ENCODE measurements at regions not wholly inside any gene's neighbourhood (a gene's known extent, or its start where the extent isn't known, plus 50 kb on each side); places are given as distances from the start of the nearest gene placed in this dataset.

DNA sequence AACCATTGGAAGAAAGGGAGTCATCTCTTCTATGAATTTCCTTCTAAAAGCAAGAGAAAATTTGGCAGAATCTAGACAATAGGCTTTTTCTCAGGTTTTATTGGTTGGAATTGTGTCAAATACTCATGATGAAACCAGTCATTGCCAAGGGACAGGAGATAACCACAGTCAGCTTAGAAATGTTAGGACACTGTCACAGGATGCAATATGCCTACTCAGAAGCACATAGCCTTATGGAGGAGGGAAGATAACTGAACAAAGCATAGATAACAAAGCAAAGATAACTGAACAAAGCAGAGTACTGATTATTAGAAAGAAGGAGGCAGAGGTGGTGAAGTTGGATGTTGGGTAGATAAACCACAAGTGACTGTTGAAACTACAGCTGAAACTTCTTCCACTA, 303.5 kb upstream of the PDGFD start:
- no peak for TF ChIP-seq CTCF (IDR thresholded peaks at IDR 0.05; ENCODE audit: insufficient read depth, low read length, severe bottlenecking)
- Histone ChIP-seq H3K4me3 (ENCODE audit: low read depth, low read length) (no peak overlapping the region), H3K27me3 (ENCODE audit: control insufficient read depth, insufficient read depth, low read length) (no peaks in the 10 kb centered on the region), H3K36me3 (ENCODE audit: control insufficient read depth, insufficient read depth, low read length) (no peaks in the 10 kb centered on the region)
- DNase-seq (ENCODE audit: low read depth) (no peak), FAIRE-seq (no peak)

- no peak for TF ChIP-seq CTCF (IDR thresholded peaks at IDR 0.05; ENCODE audit: insufficient read depth, low read length, severe bottlenecking)
- Histone ChIP-seq H3K4me3 (ENCODE audit: low read depth, low read length) (no peak overlapping the region), H3K36me3 (ENCODE audit: control insufficient read depth, insufficient read depth, low read length) (no peaks in the 10 kb centered on the region), H3K27me3 (ENCODE audit: control insufficient read depth, insufficient read depth, low read length) (no peaks in the 10 kb centered on the region)
- no peak for DNase-seq (ENCODE audit: low read depth)
- FAIRE-seq: no peak
Measured at GRCh38 chr11:104465321-104465720, 301.4 kb upstream of the PDGFD start.

GRCh38 chr11:104464691-104465090, 300.7 kb upstream of the PDGFD start:
- H3K4me3 ChIP-seq (ENCODE audit: low read depth, low read length): no peak overlapping the region
- no peak for FAIRE-seq
- DNase-seq (ENCODE audit: low read depth): no peak
- H3K27me3 ChIP-seq (ENCODE audit: control insufficient read depth, insufficient read depth, low read length): no peaks in the 10 kb centered on the region
- no peaks in the 10 kb centered on the region for H3K36me3 ChIP-seq (ENCODE audit: control insufficient read depth, insufficient read depth, low read length)
- TF ChIP-seq CTCF (IDR thresholded peaks at IDR 0.05; ENCODE audit: insufficient read depth, low read length, severe bottlenecking): no peak

- Histone ChIP-seq H3K4me3 (ENCODE audit: low read depth, low read length) (no peak overlapping the region), H3K36me3 (ENCODE audit: control insufficient read depth, insufficient read depth, low read length) (no peaks in the 10 kb centered on the region), H3K27me3 (ENCODE audit: control insufficient read depth, insufficient read depth, low read length) (no peaks in the 10 kb centered on the region)
- FAIRE-seq (peak; percentile 18), DNase-seq (ENCODE audit: low read depth) (peak; percentile 78)
- TF ChIP-seq CTCF (IDR thresholded peaks at IDR 0.05; ENCODE audit: insufficient read depth, low read length, severe bottlenecking): no peak
Measured at GRCh38 chr11:104462341-104462740, 298.4 kb upstream of the PDGFD start.

DNA sequence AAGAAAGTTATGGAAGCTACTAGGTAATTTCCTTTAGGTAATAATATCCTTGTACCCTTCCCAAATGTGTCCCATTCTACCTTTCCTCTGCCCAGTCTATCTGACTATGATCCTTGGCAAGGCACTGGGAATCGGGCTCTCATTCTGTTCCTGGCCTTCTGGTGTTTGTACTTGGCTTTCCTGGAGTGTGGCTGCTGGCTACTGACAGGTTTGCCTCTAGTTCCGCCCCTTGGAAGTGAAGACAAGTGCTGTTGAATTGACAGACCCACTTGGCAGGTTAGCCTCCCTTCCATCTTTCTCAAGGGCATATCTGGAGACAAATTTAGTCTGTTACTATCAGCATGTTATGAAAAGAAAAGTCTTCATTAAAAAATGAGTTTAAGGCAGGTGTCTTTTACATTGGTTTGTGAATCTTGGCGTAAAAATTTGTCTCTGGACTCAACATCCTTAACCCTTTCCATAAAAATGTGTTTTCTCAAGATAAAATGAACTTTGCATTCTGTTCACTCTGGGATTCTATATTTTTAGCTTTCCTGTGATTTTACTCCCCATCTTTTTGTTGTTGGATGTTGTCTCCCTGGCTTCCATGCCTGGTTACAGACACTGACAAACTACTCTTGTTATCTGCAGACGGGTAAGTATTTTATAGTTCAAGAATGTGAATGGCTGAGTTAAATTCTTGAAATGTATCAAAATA, 287.4 kb upstream of the PDGFD start:
- Histone ChIP-seq H3K4me3 (ENCODE audit: low read depth, low read length) (no peak overlapping the region), H3K27me3 (ENCODE audit: control insufficient read depth, insufficient read depth, low read length) (no peaks in the 10 kb centered on the region), H3K36me3 (ENCODE audit: control insufficient read depth, insufficient read depth, low read length) (no peaks in the 10 kb centered on the region)
- TF ChIP-seq CTCF (IDR thresholded peaks at IDR 0.05; ENCODE audit: insufficient read depth, low read length, severe bottlenecking): no peak
- no peak for DNase-seq (ENCODE audit: low read depth)
- FAIRE-seq: peak; percentile 47

DNA sequence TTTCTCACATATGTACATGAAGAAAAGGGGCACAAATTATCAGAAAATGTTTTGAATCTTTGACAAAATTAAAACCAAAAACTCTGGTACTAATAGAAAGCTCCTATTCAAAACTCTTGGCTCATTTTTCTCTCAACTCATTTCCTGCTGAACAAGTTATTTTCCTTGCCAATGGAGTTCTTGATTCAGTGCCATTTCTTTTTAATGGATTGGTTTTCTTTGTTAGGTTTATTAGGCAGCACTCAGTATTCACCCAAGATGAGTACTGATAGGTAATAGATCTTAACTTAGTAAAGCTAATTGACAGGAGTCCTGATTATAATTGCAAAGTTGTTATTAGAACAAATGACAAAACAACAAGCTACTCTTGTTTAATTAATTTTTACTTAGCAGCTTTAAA, 279.4 kb upstream of the PDGFD start:
- FAIRE-seq: no peak
- H3K27me3 ChIP-seq (ENCODE audit: control insufficient read depth, insufficient read depth, low read length): no peaks in the 10 kb centered on the region
- no peaks in the 10 kb centered on the region for H3K36me3 ChIP-seq (ENCODE audit: control insufficient read depth, insufficient read depth, low read length)
- H3K4me3 ChIP-seq (ENCODE audit: low read depth, low read length): no peak overlapping the region
- TF ChIP-seq CTCF (IDR thresholded peaks at IDR 0.05; ENCODE audit: insufficient read depth, low read length, severe bottlenecking): no peak
- peak; percentile 35 for DNase-seq (ENCODE audit: low read depth)

All from bronchial epithelial cell (primary cell).